HPDE6-E6E7 (cell line): ENCODE measurements at regions not wholly inside any gene's neighbourhood (a gene's known extent, or its start where the extent isn't known, plus 50 kb on each side); places are given as distances from the start of the nearest gene placed in this dataset.

Experiments
- DNase-seq: peaks from one replicate; pipeline ENCODE4 v3.0.0; 2011; ENCODE audit warnings: missing footprints; ENCODE audit errors: extremely low spot score

DNA sequence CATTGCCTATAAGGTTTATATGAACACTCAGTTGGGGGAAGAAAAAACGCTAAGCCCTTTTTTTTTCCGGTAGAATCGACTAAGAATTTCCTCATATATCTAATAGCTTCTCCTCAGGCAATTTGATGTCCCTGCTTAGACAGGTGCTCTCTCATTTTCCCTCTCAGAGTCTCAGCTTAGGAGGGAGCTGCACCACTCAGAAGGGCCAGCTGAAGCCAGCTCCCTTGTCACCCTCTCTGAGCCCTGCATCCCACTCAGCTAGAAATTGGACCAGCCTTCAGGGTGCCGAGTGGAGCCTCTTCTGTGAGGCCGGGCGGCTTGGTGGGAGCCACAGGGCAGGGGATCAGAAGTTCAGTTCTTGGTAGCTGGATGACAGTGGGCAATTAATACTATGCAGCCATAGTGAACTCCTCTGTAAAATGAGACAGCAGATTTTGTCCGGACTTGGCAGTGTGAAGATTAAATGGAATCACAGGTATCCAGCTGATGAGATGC lies 368.5 kb downstream of the MAFB start:
- DNase-seq: no peak

DNA sequence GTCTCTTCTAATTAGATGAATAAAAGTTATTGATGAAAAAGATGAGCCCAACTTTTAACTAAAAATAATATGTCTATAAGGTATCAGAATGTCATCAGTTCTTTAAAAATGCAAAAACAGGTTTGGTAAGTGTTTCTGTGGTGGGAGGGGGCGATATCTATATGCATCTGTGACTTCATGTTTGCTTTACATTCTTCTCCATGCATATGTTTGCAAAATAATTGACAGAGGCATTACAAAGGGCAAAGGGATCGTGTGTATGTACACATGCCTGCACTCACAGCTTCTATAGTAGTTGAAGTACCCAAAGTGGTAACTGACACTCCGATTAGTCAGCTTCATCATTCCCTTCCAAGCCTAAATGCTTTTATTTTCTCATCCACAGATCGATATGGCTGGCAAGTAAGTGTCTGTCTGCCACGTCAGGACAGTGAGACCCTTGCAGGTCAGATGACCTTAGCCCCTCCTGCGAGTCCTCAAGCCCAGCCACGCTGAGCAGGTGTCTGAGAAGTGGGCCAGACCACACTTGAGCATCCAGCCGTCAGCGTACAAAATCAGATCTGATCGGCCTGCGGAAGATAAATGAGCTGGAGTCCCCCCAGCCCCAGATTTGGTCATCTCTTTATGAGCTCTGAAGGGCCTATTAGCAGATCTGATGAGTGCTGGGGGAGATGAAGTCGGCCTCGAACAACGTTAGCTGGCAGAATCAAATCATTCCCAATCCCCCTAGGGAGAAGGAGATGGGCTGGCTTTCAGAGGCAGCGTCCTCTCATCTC lies 369.1 kb downstream of the MAFB start:
- DNase-seq: no peak

DNA sequence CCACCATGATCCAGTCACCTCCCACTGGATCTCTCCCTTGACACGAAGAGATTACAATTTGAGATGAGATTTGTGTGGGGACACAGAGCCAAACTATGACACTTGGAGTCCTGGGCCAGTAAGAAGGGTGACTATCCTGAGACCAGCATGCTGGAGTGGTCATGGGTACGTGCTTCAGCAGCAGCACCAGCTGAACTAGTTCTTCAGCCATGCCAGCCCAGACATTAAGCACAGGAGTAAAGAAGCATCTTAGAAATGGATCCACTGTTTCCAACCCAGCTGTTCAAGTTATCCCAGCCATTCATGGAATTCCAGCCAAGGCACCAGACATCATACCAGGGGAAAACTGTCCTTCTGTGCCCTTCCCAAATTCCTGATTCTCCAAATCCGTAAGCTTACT lies 370.0 kb downstream of the MAFB start:
- DNase-seq: no peak

DNA sequence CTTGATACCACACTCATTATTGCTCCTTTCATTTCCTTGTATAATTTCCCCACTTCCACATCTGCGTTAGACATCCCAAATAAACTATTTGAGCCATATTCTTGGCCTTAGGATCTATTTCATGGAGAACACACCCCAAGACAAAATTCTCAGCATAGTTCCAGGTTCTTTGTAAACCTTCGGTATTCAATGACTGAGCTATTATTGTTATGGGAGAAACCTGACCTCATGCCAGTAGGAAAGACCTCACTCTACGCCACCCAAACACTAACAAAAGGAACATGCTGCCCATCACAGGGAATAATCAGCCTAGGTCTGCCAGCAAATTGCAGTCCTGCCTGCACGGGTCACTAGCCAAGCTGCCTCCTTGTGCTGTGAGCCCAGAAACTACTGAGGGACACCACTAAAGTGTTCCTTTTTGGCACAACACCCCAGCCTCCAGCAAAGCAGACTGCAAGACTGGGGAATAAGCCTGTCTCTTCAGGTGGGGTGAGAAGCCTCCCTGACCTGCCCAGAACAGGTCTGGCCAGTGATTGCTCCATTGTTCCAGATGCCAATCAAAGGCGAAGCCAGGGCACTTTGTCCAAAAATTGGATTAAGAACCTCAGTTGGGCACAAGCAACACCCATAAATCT lies 371.8 kb downstream of the MAFB start:
- DNase-seq: no peak

DNA sequence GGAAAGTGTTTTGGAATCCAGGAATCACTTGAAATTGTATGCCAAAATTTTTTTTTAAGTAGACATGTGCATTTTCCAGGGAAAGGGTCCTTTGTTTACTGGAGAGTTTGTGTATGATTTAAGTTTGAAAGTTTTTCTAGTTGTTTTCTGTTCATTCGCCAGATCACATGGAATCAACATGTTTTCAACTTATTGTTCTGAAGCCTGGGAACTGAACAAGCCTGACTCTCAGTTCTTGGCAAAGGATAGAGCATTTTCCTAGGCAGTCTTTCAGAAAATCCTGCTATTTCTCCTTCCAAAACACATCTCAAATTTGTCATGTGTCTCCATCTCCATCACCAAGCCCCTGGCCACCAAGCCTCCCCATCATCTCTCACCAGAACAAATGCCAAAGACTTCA lies 374.8 kb downstream of the MAFB start:
- DNase-seq: no peak

DNA sequence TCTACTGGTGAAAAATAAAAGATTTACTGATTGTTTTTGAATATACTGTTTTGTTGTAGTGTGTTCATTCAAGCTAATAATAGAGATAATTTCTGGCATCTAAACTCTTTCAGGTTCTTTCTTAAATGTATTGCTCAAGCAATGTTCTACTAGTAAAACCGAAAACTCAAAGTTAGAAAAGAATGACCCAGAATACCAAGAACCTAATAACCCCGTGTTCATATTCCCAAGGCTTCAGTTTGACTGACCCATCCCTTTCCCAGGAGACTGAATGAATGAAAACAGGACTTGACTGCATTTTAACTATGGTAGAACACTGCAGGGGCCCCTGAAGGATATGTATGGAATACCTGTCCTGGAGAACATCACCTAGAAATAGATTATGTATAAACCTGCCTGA lies 375.3 kb downstream of the MAFB start:
- DNase-seq: no peak

DNA sequence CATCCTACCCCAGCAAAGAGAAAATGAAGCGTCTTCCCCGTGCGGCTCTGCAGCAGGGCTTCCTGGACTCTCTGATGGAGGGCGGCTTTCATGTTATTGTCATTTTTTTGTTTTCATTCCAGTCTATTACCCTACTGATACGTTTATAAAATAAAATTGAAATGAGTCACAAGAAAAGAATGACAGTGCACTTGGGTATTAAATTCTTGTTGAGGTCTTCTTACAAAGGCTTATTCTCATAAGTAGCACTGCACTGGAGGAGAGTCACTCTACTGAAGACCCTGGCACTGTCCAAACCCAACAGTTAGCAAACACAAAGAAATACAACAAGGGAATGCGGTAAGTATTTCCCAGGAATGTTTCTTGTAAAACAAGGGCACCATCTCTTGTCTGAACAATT lies 379.3 kb downstream of the MAFB start:
- no peak for DNase-seq

DNA sequence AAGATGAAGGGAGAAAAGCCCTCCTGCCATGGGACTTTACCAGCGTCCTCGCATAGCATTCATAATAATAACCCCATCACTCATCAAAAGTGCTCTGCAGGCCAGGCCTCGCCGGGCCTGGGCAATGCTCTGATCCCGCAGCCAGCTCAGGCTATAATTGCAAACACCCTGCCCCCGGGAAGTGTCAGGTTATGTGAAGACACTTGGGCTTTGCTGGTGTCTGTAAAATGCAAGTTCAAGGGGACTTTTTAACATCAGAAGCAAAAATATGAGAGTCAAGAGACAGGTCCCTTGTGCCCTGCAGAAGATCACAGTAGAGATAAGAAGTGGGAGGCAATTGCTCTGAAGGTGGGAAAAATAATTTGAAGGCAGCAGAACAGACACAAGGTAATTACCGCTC lies 381.0 kb downstream of the MAFB start:
- DNase-seq: no peak

DNA sequence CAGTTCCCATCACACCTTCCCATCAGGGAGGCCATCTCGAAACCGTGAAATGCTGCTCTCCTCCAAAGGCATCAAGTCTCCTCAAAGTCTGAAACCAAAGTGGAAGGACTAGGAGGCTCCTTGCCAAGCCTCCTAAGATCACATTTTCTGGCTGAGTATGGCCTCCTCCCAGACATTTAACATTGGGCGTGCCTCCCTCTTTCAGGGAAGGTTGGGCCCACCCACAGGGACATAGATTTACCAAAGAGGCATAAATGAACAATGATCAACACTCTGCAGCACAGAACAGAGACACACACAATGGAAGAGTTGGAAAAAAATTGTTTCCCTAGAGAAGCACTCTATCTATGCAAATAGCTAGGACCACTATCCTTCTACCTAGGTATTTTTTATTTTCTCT lies 381.8 kb downstream of the MAFB start:
- DNase-seq: no peak

DNA sequence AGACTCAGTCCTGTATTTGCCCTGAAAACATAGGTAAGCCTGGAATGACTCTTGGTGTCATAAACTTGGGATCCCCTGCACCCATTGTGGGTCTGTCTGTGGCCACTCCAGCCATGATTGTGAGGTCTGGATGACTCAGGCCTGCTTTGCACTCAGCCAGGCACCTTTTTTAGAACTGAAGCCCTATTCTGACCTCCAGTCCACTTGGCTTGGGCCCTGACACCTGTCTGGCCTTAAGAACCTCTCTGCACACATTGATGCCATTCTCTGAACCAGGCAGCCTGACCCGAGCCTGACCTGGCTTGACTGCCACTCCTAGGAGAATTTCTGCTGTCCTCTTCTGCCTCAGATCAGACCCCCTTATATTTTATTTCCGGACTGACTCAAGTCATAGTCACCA lies 383.7 kb downstream of the MAFB start:
- DNase-seq: no peak

DNA sequence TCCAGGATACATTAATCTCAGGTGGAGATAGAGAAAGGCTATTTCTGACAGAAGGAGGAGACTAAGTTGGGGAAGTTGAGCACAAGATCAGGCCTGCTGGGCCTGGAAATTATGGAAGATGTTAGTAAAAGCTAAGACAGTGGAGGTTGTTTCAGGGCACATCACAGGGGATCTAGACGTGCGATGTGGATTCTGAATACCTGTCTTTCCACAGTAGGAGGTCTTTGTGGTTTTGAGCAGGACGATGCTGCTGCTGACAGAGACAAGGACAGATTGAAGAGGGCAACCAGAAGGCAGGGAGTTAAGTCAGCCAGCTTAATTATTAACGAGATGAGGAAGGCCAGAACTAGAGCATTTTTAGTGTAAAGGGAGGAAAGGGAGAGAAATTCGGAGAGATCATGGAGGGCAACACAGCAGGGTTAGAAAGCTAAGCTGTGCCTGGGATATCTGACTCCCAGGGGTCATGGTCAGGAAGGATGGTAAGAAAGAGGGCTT lies 384.9 kb downstream of the MAFB start:
- no peak for DNase-seq

DNA sequence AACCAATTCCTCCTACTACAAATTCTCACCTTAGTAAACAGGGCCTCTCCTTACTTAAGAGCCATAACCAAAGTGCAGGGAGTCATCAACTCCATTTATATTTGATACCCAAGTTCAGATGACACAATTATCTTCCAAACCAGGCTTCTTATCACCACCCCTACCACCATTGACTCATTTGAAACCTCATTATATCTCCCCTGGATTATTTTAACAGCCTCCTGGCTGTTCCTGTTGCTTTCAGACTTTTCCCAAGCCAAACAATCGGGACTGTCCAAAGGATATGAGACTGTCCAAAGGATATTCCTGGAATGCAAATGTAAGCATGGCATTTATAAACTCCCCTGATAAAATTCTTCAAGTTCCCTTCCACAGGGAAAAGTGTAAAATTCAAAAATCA lies 394.3 kb downstream of the MAFB start:
- no peak for DNase-seq

DNA sequence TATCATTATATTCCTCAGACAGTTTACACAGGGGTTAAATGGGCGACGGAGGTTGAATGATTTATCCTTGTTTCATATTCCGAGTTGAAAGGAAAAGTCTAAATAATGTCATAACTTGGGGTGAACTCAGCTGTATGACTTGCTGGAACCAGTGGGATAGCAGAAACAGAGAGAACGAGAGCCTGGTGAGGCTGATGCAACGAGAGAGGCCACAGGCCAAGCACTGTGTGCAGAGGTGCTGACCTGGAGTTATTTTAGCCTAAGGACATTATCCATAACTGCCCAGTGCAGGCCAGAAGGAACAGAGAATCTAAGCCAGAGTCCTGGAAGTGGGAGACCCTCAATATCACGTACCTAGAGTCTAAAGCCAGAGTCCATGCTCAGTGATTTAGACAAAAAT lies 394.9 kb downstream of the MAFB start:
- no peak for DNase-seq

DNA sequence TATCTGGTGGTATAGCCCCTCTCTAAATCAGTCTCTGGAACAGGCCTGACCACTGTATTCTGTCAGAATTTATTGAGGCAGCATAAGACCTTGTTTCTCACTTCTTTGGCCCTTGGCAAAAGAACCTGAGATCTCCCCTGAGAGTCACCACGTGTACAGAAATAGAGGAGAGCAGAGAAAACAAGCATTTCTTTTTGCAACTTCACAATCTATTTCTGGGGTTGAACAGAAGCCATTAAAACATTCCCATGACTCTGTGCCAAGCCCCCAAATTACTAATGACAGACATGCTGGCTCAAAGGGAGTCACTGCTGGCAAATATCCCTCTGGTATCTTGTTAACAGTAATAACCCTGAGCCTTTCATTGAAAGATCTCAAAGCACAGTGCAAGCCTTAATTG lies 395.3 kb downstream of the MAFB start:
- no peak for DNase-seq

DNA sequence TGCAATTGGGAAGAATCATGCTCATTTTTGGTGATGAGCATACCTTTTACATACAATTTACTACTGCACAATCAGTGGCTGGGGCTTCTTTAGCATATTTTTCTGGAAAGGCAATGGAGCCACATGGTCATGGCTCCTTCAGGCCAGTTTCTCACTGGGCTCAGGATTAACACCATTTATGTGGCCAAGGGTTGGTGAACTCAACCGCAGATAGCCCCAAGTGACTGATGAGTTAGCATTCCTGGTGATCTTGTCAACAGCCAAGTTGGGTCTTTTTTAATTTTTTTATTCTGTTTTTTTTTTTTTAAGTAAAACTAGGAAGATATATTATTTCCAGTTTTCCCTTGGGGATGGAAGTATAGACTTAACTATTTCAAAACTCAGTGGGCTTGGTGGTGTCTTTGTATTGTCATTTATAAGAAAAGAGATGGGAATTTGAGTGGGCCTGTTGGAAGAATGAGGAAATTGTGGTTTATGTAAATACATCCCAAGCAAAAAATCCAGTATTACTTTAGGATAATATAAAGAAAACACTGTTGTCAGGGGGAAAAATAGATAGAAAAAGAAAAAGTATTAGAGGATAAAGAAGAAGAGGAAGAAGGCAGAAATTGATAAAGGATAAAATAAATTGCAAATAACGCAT lies 397.4 kb downstream of the MAFB start:
- DNase-seq: no peak

DNA sequence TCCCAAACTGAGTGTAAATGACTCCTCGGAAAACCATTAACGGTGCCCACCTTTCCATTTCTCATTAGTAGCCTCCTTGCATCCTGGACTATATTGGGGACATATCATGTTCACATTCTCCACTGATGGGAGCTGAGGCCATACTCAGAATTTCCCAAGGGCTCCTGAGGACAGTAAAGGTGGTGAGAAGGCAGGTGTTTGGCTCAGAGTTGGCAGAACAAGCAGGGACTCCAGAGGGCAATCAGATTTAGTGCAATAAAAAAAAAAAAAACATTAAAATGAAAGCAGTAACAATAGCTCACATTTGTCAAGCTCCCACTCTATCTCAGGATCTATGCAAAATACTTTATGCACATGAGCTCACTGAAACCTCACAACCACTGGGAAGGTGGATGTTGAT lies 401.4 kb downstream of the MAFB start:
- no peak for DNase-seq

DNA sequence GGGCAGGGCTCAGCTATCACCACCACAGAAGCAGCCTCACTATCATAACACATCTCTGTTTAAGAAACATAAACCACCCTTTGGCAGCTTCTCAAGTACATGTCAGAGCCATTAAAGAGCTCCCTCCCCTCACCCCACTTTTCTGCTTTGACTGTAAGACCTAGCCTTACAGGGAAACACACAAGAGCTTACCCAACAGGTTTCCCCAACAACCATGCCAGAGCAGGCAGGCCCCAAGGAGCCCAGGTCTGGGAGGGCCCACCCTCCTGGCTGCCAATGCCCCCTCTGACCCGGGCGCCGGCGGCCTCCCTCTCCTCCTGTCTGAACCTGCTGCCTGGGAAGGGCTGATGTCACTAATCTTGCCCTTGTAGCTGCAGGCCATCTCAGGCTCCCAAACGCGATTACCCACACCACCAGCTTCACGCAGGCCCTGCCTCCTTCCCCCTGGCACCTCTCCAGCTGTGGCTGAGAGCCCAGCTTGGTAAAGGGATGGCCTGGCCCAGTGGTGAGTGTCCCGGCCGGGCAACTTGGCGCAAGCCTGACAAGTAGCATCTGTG lies 402.0 kb downstream of the MAFB start:
- DNase-seq: peak; percentile 17

DNA sequence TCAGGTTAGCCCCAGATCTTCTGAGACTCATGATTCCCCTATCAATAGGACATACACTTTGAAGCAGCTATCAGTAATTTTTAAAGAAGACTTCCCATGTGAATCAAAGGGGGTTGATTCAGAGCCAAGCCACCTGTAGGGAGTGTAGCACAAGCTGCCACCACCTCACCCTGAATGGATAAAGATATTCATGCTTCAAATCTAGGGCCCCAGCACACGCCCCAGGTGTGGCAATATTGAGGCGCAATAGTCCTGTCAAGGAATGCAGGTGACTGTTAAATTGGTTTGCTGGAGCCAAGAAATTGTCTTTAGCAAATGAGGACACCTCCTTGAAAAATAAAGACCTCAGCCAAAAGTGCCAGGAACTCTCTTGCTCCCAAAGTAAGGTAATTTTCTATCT lies 404.4 kb downstream of the MAFB start:
- no peak for DNase-seq

DNA sequence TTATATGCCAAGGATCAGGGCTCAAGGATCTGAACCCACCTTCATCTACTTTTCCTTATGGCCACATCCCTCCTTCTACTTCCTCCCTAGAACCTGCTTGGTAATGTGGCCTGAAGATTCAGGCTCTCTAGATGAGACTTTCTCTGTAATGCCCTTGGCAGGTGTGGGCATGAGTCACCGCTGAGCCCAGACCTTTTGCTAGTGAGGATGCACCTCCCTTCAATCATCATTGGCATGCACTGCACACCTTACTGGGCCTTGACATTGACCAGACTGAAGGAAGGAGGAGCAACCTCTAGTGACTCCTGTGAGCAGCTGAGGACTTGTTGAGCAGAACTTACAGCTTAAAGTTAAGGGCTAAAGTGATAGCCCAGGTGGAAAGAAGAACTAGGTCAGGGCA lies 405.3 kb downstream of the MAFB start:
- DNase-seq: no peak

DNA sequence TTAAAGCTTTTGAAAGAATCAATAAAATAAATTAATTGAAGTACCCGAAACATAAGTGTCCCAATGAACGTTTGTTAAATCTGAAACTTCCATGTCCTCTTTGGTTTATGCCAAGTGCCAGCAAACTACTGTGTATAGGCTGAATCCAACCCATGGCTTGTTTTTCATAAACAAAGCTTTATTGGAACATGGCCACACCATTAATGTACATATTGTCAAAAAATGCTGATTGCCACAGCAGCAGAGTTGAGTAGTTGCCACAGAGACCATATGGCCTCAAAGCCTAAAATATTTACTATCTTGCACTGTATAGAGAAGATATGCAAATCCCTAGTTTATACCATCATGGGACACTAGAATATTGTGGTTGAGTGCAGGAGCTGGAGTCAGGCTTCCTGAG lies 406.1 kb downstream of the MAFB start:
- DNase-seq: no peak

DNA sequence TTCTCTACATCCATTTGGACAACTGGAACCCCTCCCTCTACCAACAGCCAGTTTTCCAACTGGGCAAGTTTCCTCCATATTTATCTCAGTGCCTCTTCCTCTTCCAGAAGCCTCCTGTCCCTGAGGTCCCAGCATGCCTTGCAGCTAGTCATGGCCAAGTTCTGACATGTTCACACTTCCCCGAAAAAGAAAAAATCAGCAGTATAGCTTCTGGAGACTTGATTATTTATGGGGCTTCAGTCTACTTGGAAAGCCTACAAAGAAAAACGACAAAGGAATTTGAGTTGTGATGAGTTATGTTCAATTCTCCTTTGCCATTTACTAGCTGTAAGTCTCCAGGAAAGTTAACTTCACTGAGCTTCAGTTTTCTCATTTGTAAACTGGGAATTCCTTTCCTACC lies 406.5 kb downstream of the MAFB start:
- DNase-seq: no peak

DNA sequence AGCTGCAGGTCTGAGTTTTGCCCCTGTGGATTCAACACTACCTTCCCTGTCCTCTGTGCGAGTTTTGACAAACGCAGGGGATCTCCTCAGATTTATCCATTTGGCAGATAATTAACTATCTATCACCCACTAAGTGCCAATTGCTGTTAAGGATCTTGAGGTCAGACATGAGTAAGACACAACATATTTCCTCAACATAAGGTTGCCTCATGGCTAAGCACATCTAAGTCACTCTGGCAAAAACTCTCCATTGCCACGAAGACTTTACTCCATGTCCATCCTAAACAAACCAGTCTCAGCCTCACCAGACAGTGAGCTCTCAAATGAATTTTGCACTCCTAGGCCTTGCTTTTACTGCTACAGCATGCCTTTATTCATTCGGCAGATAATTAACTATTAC lies 408.4 kb downstream of the MAFB start:
- DNase-seq: no peak

DNA sequence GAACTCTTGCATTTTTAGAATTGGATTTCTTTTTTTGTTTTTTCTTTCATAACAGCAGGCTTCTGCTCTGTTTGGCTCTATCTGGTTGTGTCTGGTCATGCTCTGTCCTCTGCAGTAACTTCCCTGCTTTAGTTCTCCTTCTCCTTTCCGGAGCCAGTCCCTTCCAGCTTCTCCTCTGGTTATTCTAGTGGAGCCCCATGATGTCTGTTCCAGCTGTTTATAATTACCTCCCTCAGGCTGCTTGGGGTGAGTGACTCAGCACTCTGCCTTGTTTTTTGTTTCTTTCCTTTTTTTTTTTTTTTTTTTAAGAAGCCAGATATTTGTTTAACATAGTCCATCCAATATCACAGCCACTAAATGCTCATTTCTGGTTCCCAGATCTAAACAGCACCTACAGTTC lies 409.6 kb downstream of the MAFB start:
- no peak for DNase-seq
